SK-N-SH treated with all-trans-retinoic acid at 6 μM for 48 hours (cell line): ENCODE measurements at regions not wholly inside any gene's neighbourhood (a gene's known extent, or its start where the extent isn't known, plus 50 kb on each side); places are given as distances from the start of the nearest gene placed in this dataset.

Experiments
- ATAC-seq: fragments of 200-7000 bp; cut with Tn5 transposase; 3 replicates; pipeline ENCODE4 v1.9.1; 2020; ENCODE audit warnings: mild to moderate bottlenecking, moderate library complexity
- ARNTL ChIP-seq: fragments of 450-650 bp; formaldehyde crosslinking; IDR thresholded peaks from 2 replicates; pipeline ENCODE4 v1.5.0; 2020; ENCODE audit warnings: low read depth, mild to moderate bottlenecking, moderate library complexity, borderline replicate concordance
- CSDC2 ChIP-seq: fragments of 250-450 bp; sonication (Bioruptor Pico); IDR thresholded peaks from 2 replicates; pipeline ENCODE4 v1.5.0; 2020; ENCODE audit warnings: mild to moderate bottlenecking, moderate library complexity
- ESRRG ChIP-seq: fragments of 250-450 bp; sonication (Bioruptor Pico); IDR thresholded peaks from 2 replicates; pipeline ENCODE4 v1.6.1; 2021; ENCODE audit warnings: mild to moderate bottlenecking
- GLIS3 ChIP-seq: fragments of 250-450 bp; sonication (Bioruptor Pico); IDR thresholded peaks from 2 replicates; pipeline ENCODE4 v1.5.0; 2020; ENCODE audit warnings: mild to moderate bottlenecking, moderate library complexity
- ISL1 ChIP-seq: fragments of 250-450 bp; sonication (Bioruptor Pico); IDR thresholded peaks from 2 replicates; pipeline ENCODE4 v2.1.2; 2022; ENCODE audit warnings: mild to moderate bottlenecking, moderate library complexity
- OSR1 ChIP-seq: fragments of 250-450 bp; sonication (Bioruptor Pico); IDR thresholded peaks from 2 replicates; pipeline ENCODE4 v1.8.0; 2022; ENCODE audit warnings: moderate library complexity, mild to moderate bottlenecking, inconsistent platforms
- PPARA ChIP-seq: fragments of 250-450 bp; sonication (Bioruptor Pico); IDR thresholded peaks from 2 replicates; pipeline ENCODE4 v1.5.0; 2020; ENCODE audit warnings: mild to moderate bottlenecking, borderline replicate concordance
- RARB ChIP-seq: fragments of 250-450 bp; sonication (Bioruptor Pico); IDR thresholded peaks from 2 replicates; pipeline ENCODE4 v1.8.0; 2021; ENCODE audit warnings: mild to moderate bottlenecking, moderate library complexity
- SNAI2 ChIP-seq: fragments of 250-450 bp; sonication (Bioruptor Pico); IDR thresholded peaks from 2 replicates; pipeline ENCODE4 v1.5.0; 2020; ENCODE audit warnings: mild to moderate bottlenecking, moderate library complexity
- TOX ChIP-seq: fragments of 250-450 bp; sonication (Bioruptor Pico); IDR thresholded peaks from 2 replicates; pipeline ENCODE4 v1.8.0; 2021; ENCODE audit warnings: mild to moderate bottlenecking, moderate library complexity, borderline replicate concordance
- ZC3H10 ChIP-seq: fragments of 250-450 bp; sonication (Bioruptor Pico); IDR thresholded peaks from 2 replicates; pipeline ENCODE4 v1.5.1; 2021; ENCODE audit warnings: mild to moderate bottlenecking, moderate library complexity
- ZFP3 ChIP-seq: fragments of 250-450 bp; sonication (Bioruptor Pico); IDR thresholded peaks from 2 replicates; pipeline ENCODE4 v1.5.0; 2020; ENCODE audit warnings: mild to moderate bottlenecking, moderate library complexity
- ZFP30 ChIP-seq: fragments of 450-650 bp; formaldehyde crosslinking; IDR thresholded peaks from 2 replicates; pipeline ENCODE4 v1.5.0; 2022; ENCODE audit warnings: mild to moderate bottlenecking, moderate library complexity
- ZNF565 ChIP-seq: fragments of 450-650 bp; formaldehyde crosslinking; conservative IDR thresholded peaks from 2 replicates; pipeline ENCODE4 v1.5.0; 2020; ENCODE audit warnings: low read depth, mild to moderate bottlenecking, moderate library complexity
- ZNF70 ChIP-seq: fragments of 450-650 bp; formaldehyde crosslinking; IDR thresholded peaks from 2 replicates; pipeline ENCODE4 v1.5.0; 2020; ENCODE audit warnings: mild to moderate bottlenecking, moderate library complexity
- ZNF8 ChIP-seq: fragments of 450-650 bp; formaldehyde crosslinking; IDR thresholded peaks from 2 replicates; pipeline ENCODE4 v1.5.0; 2020; ENCODE audit warnings: mild to moderate bottlenecking, moderate library complexity
- TF ChIP-seq, protein P1 (sequence below): fragments of 250-450 bp; sonication (Bioruptor Pico); IDR thresholded peaks from 2 replicates; pipeline ENCODE4 v1.8.0; 2021; ENCODE audit warnings: low read depth, mild to moderate bottlenecking, moderate library complexity, borderline replicate concordance
- TF ChIP-seq, protein P2 (sequence below): fragments of 250-450 bp; sonication (Bioruptor Pico); IDR thresholded peaks from 2 replicates; pipeline ENCODE4 v1.5.1; 2021; ENCODE audit warnings: mild to moderate bottlenecking, moderate library complexity
- TF ChIP-seq, protein P3 (sequence below): fragments of 250-450 bp; sonication (Bioruptor Pico); IDR thresholded peaks from 2 replicates; pipeline ENCODE4 v1.5.1; 2020; ENCODE audit warnings: low read depth, mild to moderate bottlenecking, moderate library complexity
- TF ChIP-seq, protein P4 (sequence below): fragments of 250-450 bp; sonication (Bioruptor Pico); IDR thresholded peaks from 2 replicates; pipeline ENCODE4 v1.5.0; 2020; ENCODE audit warnings: mild to moderate bottlenecking, moderate library complexity
- TF ChIP-seq, protein P5 (sequence below): fragments of 250-450 bp; sonication (Bioruptor Pico); IDR thresholded peaks from 2 replicates; pipeline ENCODE4 v1.8.0; 2020; ENCODE audit warnings: mild to moderate bottlenecking, moderate library complexity, borderline replicate concordance

DNA sequence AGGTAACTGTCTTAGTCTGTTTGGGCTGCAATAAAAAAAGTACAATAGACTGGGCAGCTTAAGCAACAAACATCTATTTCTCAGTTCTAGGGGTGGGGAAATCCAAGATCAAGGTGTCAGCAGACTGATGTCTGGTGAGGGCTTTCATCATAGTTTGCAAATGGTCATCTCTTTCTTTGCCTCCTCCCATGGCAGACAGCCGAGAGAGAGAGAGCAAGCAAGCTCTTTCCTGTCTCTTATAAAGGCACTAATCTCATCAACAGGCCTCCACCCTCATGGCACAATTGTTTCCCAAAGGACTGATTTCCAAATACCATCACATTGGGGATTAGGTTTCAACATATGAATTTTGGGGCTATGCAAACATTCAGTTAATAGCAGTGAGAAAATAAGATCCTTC is 445.6 kb upstream of the FLRT2 start:
- ATAC-seq = no peak
- TF ChIP-seq, protein P1, sequence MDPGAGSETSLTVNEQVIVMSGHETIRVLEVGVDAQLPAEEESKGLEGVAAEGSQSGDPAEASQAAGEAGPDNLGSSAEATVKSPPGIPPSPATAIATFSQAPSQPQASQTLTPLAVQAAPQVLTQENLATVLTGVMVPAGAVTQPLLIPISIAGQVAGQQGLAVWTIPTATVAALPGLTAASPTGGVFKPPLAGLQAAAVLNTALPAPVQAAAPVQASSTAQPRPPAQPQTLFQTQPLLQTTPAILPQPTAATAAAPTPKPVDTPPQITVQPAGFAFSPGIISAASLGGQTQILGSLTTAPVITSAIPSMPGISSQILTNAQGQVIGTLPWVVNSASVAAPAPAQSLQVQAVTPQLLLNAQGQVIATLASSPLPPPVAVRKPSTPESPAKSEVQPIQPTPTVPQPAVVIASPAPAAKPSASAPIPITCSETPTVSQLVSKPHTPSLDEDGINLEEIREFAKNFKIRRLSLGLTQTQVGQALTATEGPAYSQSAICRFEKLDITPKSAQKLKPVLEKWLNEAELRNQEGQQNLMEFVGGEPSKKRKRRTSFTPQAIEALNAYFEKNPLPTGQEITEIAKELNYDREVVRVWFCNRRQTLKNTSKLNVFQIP (CRISPR knock-in tag) = no peak
- TF ChIP-seq ZFP3 (no peak), ZC3H10 (no peak), ZNF565 (CRISPR knock-in tag) (no peak), OSR1 (no peak), ZNF70 (CRISPR knock-in tag) (no peak), ISL1 (CRISPR knock-in tag) (no peak), PPARA (no peak), ARNTL (CRISPR knock-in tag) (no peak), TOX (no peak), ZFP30 (CRISPR knock-in tag) (no peak), CSDC2 (CRISPR knock-in tag) (no peak), GLIS3 (CRISPR knock-in tag) (no peak)
- TF ChIP-seq, protein P2, sequence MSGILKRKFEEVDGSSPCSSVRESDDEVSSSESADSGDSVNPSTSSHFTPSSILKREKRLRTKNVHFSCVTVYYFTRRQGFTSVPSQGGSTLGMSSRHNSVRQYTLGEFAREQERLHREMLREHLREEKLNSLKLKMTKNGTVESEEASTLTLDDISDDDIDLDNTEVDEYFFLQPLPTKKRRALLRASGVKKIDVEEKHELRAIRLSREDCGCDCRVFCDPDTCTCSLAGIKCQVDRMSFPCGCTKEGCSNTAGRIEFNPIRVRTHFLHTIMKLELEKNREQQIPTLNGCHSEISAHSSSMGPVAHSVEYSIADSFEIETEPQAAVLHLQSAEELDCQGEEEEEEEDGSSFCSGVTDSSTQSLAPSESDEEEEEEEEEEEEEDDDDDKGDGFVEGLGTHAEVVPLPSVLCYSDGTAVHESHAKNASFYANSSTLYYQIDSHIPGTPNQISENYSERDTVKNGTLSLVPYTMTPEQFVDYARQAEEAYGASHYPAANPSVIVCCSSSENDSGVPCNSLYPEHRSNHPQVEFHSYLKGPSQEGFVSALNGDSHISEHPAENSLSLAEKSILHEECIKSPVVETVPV (CRISPR knock-in tag) = no peak
- TF ChIP-seq, protein P3, sequence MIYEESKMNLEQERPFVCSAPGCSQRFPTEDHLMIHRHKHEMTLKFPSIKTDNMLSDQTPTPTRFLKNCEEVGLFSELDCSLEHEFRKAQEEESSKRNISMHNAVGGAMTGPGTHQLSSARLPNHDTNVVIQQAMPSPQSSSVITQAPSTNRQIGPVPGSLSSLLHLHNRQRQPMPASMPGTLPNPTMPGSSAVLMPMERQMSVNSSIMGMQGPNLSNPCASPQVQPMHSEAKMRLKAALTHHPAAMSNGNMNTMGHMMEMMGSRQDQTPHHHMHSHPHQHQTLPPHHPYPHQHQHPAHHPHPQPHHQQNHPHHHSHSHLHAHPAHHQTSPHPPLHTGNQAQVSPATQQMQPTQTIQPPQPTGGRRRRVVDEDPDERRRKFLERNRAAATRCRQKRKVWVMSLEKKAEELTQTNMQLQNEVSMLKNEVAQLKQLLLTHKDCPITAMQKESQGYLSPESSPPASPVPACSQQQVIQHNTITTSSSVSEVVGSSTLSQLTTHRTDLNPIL (CRISPR knock-in tag) = no peak
- TF ChIP-seq, protein P4, sequence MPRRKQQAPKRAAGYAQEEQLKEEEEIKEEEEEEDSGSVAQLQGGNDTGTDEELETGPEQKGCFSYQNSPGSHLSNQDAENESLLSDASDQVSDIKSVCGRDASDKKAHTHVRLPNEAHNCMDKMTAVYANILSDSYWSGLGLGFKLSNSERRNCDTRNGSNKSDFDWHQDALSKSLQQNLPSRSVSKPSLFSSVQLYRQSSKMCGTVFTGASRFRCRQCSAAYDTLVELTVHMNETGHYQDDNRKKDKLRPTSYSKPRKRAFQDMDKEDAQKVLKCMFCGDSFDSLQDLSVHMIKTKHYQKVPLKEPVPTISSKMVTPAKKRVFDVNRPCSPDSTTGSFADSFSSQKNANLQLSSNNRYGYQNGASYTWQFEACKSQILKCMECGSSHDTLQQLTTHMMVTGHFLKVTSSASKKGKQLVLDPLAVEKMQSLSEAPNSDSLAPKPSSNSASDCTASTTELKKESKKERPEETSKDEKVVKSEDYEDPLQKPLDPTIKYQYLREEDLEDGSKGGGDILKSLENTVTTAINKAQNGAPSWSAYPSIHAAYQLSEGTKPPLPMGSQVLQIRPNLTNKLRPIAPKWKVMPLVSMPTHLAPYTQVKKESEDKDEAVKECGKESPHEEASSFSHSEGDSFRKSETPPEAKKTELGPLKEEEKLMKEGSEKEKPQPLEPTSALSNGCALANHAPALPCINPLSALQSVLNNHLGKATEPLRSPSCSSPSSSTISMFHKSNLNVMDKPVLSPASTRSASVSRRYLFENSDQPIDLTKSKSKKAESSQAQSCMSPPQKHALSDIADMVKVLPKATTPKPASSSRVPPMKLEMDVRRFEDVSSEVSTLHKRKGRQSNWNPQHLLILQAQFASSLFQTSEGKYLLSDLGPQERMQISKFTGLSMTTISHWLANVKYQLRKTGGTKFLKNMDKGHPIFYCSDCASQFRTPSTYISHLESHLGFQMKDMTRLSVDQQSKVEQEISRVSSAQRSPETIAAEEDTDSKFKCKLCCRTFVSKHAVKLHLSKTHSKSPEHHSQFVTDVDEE (CRISPR knock-in tag) = no peak

DNA sequence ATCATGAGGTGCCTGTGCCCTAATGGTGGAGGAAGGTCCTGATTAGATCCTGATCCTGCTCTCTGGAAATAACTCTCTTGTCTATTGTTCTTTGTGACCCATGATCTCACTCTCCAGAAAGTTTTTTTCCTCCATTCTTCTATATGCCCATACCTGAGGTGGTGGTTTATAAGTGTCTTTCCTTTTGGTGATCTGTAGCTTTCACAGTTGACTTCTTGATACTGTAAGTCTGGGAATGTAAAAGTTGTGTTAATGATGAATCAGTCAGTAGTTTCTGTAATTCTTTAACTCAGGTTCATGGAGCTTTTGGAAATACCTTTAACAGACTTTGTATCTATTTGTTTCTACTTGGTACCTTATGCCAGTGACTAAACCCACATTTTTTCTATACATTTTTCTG is 444.0 kb upstream of the FLRT2 start:
- ATAC-seq = no peak
- TF ChIP-seq ZNF565 (CRISPR knock-in tag) = no peak
- TF ChIP-seq ZNF8 (CRISPR knock-in tag) = no peak
- TF ChIP-seq ESRRG = no peak
- TF ChIP-seq, protein P5, sequence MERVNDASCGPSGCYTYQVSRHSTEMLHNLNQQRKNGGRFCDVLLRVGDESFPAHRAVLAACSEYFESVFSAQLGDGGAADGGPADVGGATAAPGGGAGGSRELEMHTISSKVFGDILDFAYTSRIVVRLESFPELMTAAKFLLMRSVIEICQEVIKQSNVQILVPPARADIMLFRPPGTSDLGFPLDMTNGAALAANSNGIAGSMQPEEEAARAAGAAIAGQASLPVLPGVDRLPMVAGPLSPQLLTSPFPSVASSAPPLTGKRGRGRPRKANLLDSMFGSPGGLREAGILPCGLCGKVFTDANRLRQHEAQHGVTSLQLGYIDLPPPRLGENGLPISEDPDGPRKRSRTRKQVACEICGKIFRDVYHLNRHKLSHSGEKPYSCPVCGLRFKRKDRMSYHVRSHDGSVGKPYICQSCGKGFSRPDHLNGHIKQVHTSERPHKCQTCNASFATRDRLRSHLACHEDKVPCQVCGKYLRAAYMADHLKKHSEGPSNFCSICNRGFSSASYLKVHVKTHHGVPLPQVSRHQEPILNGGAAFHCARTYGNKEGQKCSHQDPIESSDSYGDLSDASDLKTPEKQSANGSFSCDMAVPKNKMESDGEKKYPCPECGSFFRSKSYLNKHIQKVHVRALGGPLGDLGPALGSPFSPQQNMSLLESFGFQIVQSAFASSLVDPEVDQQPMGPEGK = no peak
- no peak for TF ChIP-seq GLIS3 (CRISPR knock-in tag)
- no peak for TF ChIP-seq RARB

DNA sequence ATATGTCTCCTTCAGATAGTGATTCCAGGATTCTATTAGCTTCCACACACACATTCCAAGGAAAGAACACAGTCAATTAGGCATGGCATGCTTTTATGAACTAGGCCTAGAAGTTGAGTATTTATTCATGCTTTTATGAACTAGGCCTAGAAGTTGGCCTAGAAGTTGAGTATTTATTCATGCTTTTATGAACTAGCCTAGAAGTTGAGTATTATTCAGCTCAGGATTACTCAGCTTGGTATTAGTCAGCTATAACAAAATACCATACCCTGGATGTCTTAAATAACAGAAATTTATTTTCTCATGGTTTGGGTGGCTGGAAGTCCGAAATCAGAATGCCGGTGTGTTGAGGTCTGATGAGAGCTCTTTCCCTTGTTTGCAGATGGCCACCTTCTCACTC is 442.7 kb upstream of the FLRT2 start:
- no peak for ATAC-seq
- no peak for TF ChIP-seq ZNF8 (CRISPR knock-in tag)
- TF ChIP-seq, protein P5 = no peak
- no peak for TF ChIP-seq GLIS3 (CRISPR knock-in tag)
- TF ChIP-seq OSR1 = no peak
- TF ChIP-seq ZFP3 = no peak
- TF ChIP-seq ISL1 (CRISPR knock-in tag) = no peak
- TF ChIP-seq, protein P2 (CRISPR knock-in tag) = no peak
- no peak for TF ChIP-seq ZNF70 (CRISPR knock-in tag)
- TF ChIP-seq ZFP30 (CRISPR knock-in tag) = no peak
- TF ChIP-seq, protein P3 (CRISPR knock-in tag) = no peak
- TF ChIP-seq SNAI2 (CRISPR knock-in tag) = no peak
- TF ChIP-seq PPARA = no peak
- TF ChIP-seq, protein P4 (CRISPR knock-in tag) = no peak
